CD4-positive, alpha-beta T cell (primary cell): ENCODE measurements at regions not wholly inside any gene's neighbourhood (a gene's known extent, or its start where the extent isn't known, plus 50 kb on each side); places are given as distances from the start of the nearest gene placed in this dataset.

Source experiments
- ATAC-seq: fragments of 200-7000 bp; cut with Tn5 transposase; one replicate; pipeline ENCODE4 v1.10.0; 2022; ENCODE audit warnings: mild to moderate bottlenecking; ENCODE audit not compliant: poor library complexity
- CTCF ChIA-PET: fragments of 350-600 bp; sonication (Branson Sonifier 250); formaldehyde crosslinking; loops from one replicate; lab custom pipeline; 2021; ENCODE audit warnings: antibody characterized with exemption, inconsistent platforms; lab: Charles Lee
- POLR2A ChIA-PET: fragments of 350-600 bp; sonication (Branson Sonifier 250); formaldehyde crosslinking; loops from one replicate; lab custom pipeline; 2021; ENCODE audit warnings: antibody characterized with exemption, inconsistent platforms; lab: Charles Lee
- DNase-seq, 14 experiments: peaks; one replicate each; pipeline ENCODE4 v3.0.0-alpha.2; 2013 to 2020; ENCODE audit warnings: mixed read lengths in 2 of 14
- H3K27ac ChIP-seq, 2 donors: one replicate each; pipeline versions ENCODE4 v1.5.1 to v1.7.0; 2013; ENCODE audit warnings: low read length in 2 of 2, low read depth in 1 of 2, mild to moderate bottlenecking in 1 of 2
- H3K27me3 ChIP-seq, 2 experiments: 1 replicate in 1 of 2; 2 replicates in 1 of 2; pipeline versions ENCODE4 v1.6.1 to v1.7.0; 2013; ENCODE audit warnings: low read length in 2 of 2, control low read depth in 1 of 2, mild to moderate bottlenecking in 1 of 2, moderate library complexity in 1 of 2; ENCODE audit not compliant: insufficient read depth in 2 of 2, control insufficient read depth in 1 of 2
- H3K36me3 ChIP-seq: one replicate; pipeline ENCODE4 v1.6.1; 2013; ENCODE audit warnings: low read length, control low read depth; ENCODE audit not compliant: insufficient read depth
- H3K4me1 ChIP-seq: one replicate; pipeline ENCODE4 v1.6.1; 2013; ENCODE audit warnings: low read length, control low read depth; ENCODE audit not compliant: insufficient read depth
- H3K4me3 ChIP-seq: one replicate; pipeline ENCODE4 v1.5.1; 2013; ENCODE audit warnings: mild to moderate bottlenecking, low read length, moderate library complexity
- H3K9me3 ChIP-seq, 2 experiments: 1 replicate in 1 of 2; 2 replicates in 1 of 2; pipeline versions ENCODE4 v1.6.1 to v1.7.0; 2013; ENCODE audit warnings: low read length in 2 of 2, mild to moderate bottlenecking in 2 of 2, control low read depth in 1 of 2, moderate library complexity in 1 of 2; ENCODE audit not compliant: control insufficient read depth in 1 of 2, insufficient read depth in 1 of 2
- H3K27ac Mint-ChIP-seq: one replicate; pipeline ENCODE4 v1.8.0; 2020; ENCODE audit warnings: mixed read lengths
- H3K27me3 Mint-ChIP-seq: one replicate; pipeline ENCODE4 v1.8.0; 2021; ENCODE audit warnings: mixed read lengths
- H3K36me3 Mint-ChIP-seq: one replicate; pipeline ENCODE4 v1.8.0; 2021; ENCODE audit warnings: low read depth, mixed read lengths
- H3K4me1 Mint-ChIP-seq: one replicate; pipeline ENCODE4 v1.8.0; 2021; ENCODE audit warnings: low read depth, mixed read lengths
- H3K4me3 Mint-ChIP-seq: one replicate; pipeline ENCODE4 v1.8.0; 2020; ENCODE audit warnings: mild to moderate bottlenecking, mixed read lengths
- H3K9me3 Mint-ChIP-seq: one replicate; pipeline ENCODE4 v1.8.0; 2020; ENCODE audit warnings: mixed read lengths
- CTCF ChIP-seq: fragments of 200-600 bp; IDR thresholded peaks from one replicate; pipeline ENCODE4 v1.8.0; 2022; ENCODE audit warnings: antibody characterized with exemption, mild to moderate bottlenecking
- intact Hi-C, 2 experiments: fragments of 100-400 bp; cut with DNase I in 1 of 2; cut with micrococcal nuclease in 1 of 2; formaldehyde crosslinking; loops; one replicate each; pipeline versions ENCODE4 v1.15.1 to v1.9.0; 2023 to 2025; cut with DNase I, micrococcal nuclease

GRCh38 chr19:28701491-28701890 lies 511.5 kb downstream of the UQCRFS1 start:
- POLR2A ChIA-PET, result no interaction called here
- Mint-ChIP-seq H3K27ac (no peak overlapping the region), H3K4me1 (no peaks in the 10 kb centered on the region), H3K27me3 (no peaks in the 10 kb centered on the region), H3K36me3 (no peaks in the 10 kb centered on the region), H3K4me3 (no peak overlapping the region), H3K9me3 (no peaks in the 10 kb centered on the region)
- CTCF ChIA-PET, result no interaction called here
- H3K36me3 ChIP-seq, result no peaks in the 10 kb centered on the region
- DNase-seq (no peak), ATAC-seq (no peak)
- no peak for TF ChIP-seq CTCF
- intact Hi-C loops, result no loop called here
- no peak overlapping the region for H3K4me3 ChIP-seq
- H3K9me3 ChIP-seq, result no peaks in the 10 kb centered on the region
- H3K27me3 ChIP-seq, result no peaks in the 10 kb centered on the region
- H3K4me1 ChIP-seq, result no peaks in the 10 kb centered on the region
- no peak overlapping the region for H3K27ac ChIP-seq

- Histone ChIP-seq H3K36me3 (no peaks in the 10 kb centered on the region), H3K27ac (no peak overlapping the region), H3K4me1 (no peaks in the 10 kb centered on the region), H3K9me3 (no peaks in the 10 kb centered on the region), H3K4me3 (no peak overlapping the region), H3K27me3 (no peaks in the 10 kb centered on the region)
- ChIA-PET CTCF (no interaction called here), POLR2A (no interaction called here)
- DNase-seq (no peak), ATAC-seq (no peak)
- H3K27me3 Mint-ChIP-seq, result no peaks in the 10 kb centered on the region
- no peaks in the 10 kb centered on the region for H3K36me3 Mint-ChIP-seq
- no peak for TF ChIP-seq CTCF
- H3K9me3 Mint-ChIP-seq, result no peaks in the 10 kb centered on the region
- no peak overlapping the region for H3K27ac Mint-ChIP-seq
- H3K4me3 Mint-ChIP-seq, result no peak overlapping the region
- intact Hi-C loops, result no loop called here
- H3K4me1 Mint-ChIP-seq, result no peaks in the 10 kb centered on the region
Observed at GRCh38 chr19:28700176-28700575, 512.8 kb downstream of the UQCRFS1 start.

- H3K9me3 Mint-ChIP-seq, result no peaks in the 10 kb centered on the region
- H3K36me3 Mint-ChIP-seq, result no peaks in the 10 kb centered on the region
- H3K4me1 Mint-ChIP-seq, result no peaks in the 10 kb centered on the region
- no peaks in the 10 kb centered on the region for H3K9me3 ChIP-seq
- no peak for ATAC-seq
- ChIA-PET POLR2A (no interaction called here), CTCF (no interaction called here)
- H3K4me3 ChIP-seq, result no peak overlapping the region
- no peak for DNase-seq
- TF ChIP-seq CTCF, result no peak
- peaks cover 0 to under 1% of the 10 kb centered on the region in 2 experiments for H3K27me3 ChIP-seq
- no peaks in the 10 kb centered on the region for H3K27me3 Mint-ChIP-seq
- no peak overlapping the region for H3K27ac ChIP-seq
- H3K4me1 ChIP-seq, result no peaks in the 10 kb centered on the region
- no peaks in the 10 kb centered on the region for H3K36me3 ChIP-seq
- no peak overlapping the region for H3K27ac Mint-ChIP-seq
- no peak overlapping the region for H3K4me3 Mint-ChIP-seq
- intact Hi-C loops, result no loop called here
Observed at GRCh38 chr19:28697308-28697707, 515.6 kb downstream of the UQCRFS1 start.
